ENCODE measurements at regions not wholly inside any gene's neighbourhood (a gene's known extent, or its start where the extent isn't known, plus 50 kb on each side); places are given as distances from the start of the nearest gene placed in this dataset.
"Not testable (repeated sequence)": the region's sequence is repeated elsewhere in the genome, so short reads cannot be mapped to it uniquely, and the experiment has no call there.

GRCh38 chr3:106850437-106850836 lies 526.8 kb upstream of the CCDC54 start:
- Histone ChIP-seq H3K4me1 (no peaks in the 10 kb centered on the region), H3K4me3 (no peak overlapping the region), H3K27me3 (no peaks in the 10 kb centered on the region), H3K27ac (no peak overlapping the region), H3K36me3 (replicated peaks in 1 of 2; ENCODE audit: insufficient read depth in 1 of 2, low read depth in 2 of 2) (no peaks in the 10 kb centered on the region), H3K9me3 (no peaks in the 10 kb centered on the region)
- intact Hi-C loops (cut with DNase I) = no loop called here
- TF ChIP-seq CTCF (IDR thresholded peaks at IDR 0.05) (no peak), POLR2A (IDR thresholded peaks at IDR 0.05) (no peak)
- ATAC-seq (no peak), DNase-seq (no peak)
- 75% methylated on average over 3 of the region's 3 CpGs for WGBS, 2 donors

GRCh38 chr3:106858321-106858720 lies 518.9 kb upstream of the CCDC54 start:
- ATAC-seq; DNase-seq; H3K9me3 ChIP-seq; H3K27me3 ChIP-seq; H3K36me3 ChIP-seq (replicated peaks in 1 of 2; ENCODE audit: insufficient read depth in 1 of 2, low read depth in 2 of 2); H3K4me3 ChIP-seq; H3K4me1 ChIP-seq; H3K27ac ChIP-seq; intact Hi-C loops (cut with DNase I): not testable (repeated sequence)
- WGBS, 2 donors = 56 to 59% methylated on average over 3 of the region's 3 CpGs

- no peaks in the 10 kb centered on the region for H3K27me3 ChIP-seq
- no peaks in the 10 kb centered on the region for H3K36me3 ChIP-seq (replicated peaks in 1 of 2; ENCODE audit: insufficient read depth in 1 of 2, low read depth in 2 of 2)
- intact Hi-C loops (cut with DNase I) = no loop called here
- H3K4me1 ChIP-seq = no peaks in the 10 kb centered on the region
- TF ChIP-seq POLR2A (IDR thresholded peaks at IDR 0.05) (no peak), CTCF (IDR thresholded peaks at IDR 0.05) (no peak)
- DNase-seq (no peak), ATAC-seq (no peak)
- no peak overlapping the region for H3K4me3 ChIP-seq
- no peak overlapping the region for H3K27ac ChIP-seq
- no peaks in the 10 kb centered on the region for H3K9me3 ChIP-seq
Observed at GRCh38 chr3:106860182-106860581, 517.1 kb upstream of the CCDC54 start.

- TF ChIP-seq CTCF (IDR thresholded peaks at IDR 0.05) (no peak), POLR2A (IDR thresholded peaks at IDR 0.05) (no peak)
- DNase-seq (no peak), ATAC-seq (no peak)
- Histone ChIP-seq H3K4me1 (no peaks in the 10 kb centered on the region), H3K27me3 (no peaks in the 10 kb centered on the region), H3K27ac (no peak overlapping the region), H3K4me3 (no peak overlapping the region), H3K36me3 (replicated peaks in 1 of 2; ENCODE audit: insufficient read depth in 1 of 2, low read depth in 2 of 2) (no peaks in the 10 kb centered on the region), H3K9me3 (no peaks in the 10 kb centered on the region)
- intact Hi-C loops (cut with DNase I) = no loop called here
- WGBS, 2 donors = 34 to 47% methylated on average over 3 of the region's 3 CpGs
Observed at GRCh38 chr3:106862067-106862466, 515.2 kb upstream of the CCDC54 start.

- WGBS, 2 donors = 63 to 79% methylated on average over 1 of the region's 1 CpG
- DNase-seq = no peak
- ATAC-seq = no peak
- no peaks in the 10 kb centered on the region for H3K4me1 ChIP-seq
- no peak overlapping the region for H3K4me3 ChIP-seq
- H3K36me3 ChIP-seq (replicated peaks in 1 of 2; ENCODE audit: insufficient read depth in 1 of 2, low read depth in 2 of 2) = no peaks in the 10 kb centered on the region
- H3K9me3 ChIP-seq = no peaks in the 10 kb centered on the region
- TF ChIP-seq POLR2A (IDR thresholded peaks at IDR 0.05) = no peak
- no peaks in the 10 kb centered on the region for H3K27me3 ChIP-seq
- intact Hi-C loops (cut with DNase I) = no loop called here
- H3K27ac ChIP-seq = no peak overlapping the region
Observed at GRCh38 chr3:106877627-106878026, 499.6 kb upstream of the CCDC54 start.

- intact Hi-C loops (cut with DNase I) = no loop called here
Observed at GRCh38 chr3:106880206-106880605, 497.0 kb upstream of the CCDC54 start.

More at GRCh38 chr3:106880206-106880605, 497.0 kb upstream of the CCDC54 start:
- H3K36me3 ChIP-seq (replicated peaks in 1 of 2; ENCODE audit: insufficient read depth in 1 of 2, low read depth in 2 of 2) = no peaks in the 10 kb centered on the region
- ATAC-seq (no peak), DNase-seq (no peak)
- no peaks in the 10 kb centered on the region for H3K4me1 ChIP-seq
- no peak for TF ChIP-seq CTCF (IDR thresholded peaks at IDR 0.05)
- no peak overlapping the region for H3K27ac ChIP-seq
- no peaks in the 10 kb centered on the region for H3K27me3 ChIP-seq
- 24 to 63% methylated on average over 1 of the region's 1 CpG for WGBS, 2 donors
- no peak overlapping the region for H3K4me3 ChIP-seq
- H3K9me3 ChIP-seq = no peaks in the 10 kb centered on the region

Measured in body of pancreas (tissue), 4 donors.